HK-2 (cell line): ENCODE measurements at regions not wholly inside any gene's neighbourhood (a gene's known extent, or its start where the extent isn't known, plus 50 kb on each side); places are given as distances from the start of the nearest gene placed in this dataset.

Experiments used
- DNase-seq: peaks from one replicate; pipeline ENCODE4 v3.0.0-alpha.2; 2018; ENCODE audit not compliant: unreplicated experiment

GRCh38 chr15:77821188-77821958 is 188.7 kb upstream of the LINGO1 start:
- DNase-seq = peak; percentile 36

GRCh38 chr15:77819851-77820728 is 187.4 kb upstream of the LINGO1 start:
- peak; percentile 18 for DNase-seq

GRCh38 chr15:77819048-77819850 is 186.5 kb upstream of the LINGO1 start:
- DNase-seq = no peak

DNA sequence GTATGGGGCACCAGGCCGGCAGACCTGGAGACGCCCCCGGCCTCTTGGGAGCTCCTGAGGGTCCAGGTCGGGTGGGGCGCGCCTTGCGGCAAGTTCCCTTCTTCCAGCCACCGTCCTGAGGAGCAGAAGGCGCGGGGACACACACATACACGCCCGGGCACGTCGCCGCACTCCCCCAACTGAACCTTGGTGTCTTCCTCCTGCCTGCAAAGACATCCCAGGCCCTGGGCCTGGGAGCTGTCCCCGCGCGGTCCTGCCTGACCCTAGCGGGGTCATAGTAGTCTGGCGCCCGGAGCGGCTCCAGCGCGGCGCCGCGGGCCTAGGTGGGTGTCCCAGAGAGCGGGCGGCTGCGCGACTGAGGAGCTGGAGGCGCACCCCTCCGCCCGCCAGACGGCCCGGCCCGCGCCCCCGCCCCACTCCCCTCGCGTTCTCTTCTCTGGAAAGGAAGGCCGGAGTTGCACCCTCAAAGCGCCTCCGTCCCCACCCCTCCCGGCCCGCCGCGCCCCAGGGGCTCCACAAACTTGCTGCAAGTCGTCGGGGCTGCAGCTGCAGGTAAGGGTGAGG is 185.9 kb upstream of the LINGO1 start:
- no peak for DNase-seq

- no peak for DNase-seq
Observed at GRCh38 chr15:77817434-77817833, 184.7 kb upstream of the LINGO1 start.

- DNase-seq = no peak
Observed at GRCh38 chr15:77816983-77817382, 184.3 kb upstream of the LINGO1 start.

DNA sequence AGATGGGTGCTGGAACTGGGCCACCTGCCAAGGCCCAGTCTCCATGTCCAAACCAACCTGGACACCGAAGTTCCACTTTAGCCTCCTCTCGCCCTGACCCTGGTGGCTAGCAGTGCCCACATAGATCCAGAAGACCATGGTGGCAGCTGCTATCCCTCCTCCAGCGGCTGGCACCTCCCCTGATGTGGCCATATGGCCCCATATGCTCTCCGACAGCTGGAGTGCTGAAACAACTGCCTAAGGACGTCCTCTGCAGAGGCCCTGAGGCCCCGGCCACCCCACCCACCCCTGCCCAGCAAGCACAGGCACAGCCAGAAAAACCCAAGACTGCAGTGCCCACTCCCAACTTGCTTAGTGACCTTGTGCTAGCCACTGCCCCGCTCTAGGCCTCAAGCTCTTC is 182.3 kb upstream of the LINGO1 start:
- DNase-seq = no peak

GRCh38 chr15:77812664-77813063 is 180.0 kb upstream of the LINGO1 start:
- no peak for DNase-seq

- DNase-seq = no peak
Observed at GRCh38 chr15:77811270-77811669, 178.6 kb upstream of the LINGO1 start.

- DNase-seq = no peak
Observed at GRCh38 chr15:77810130-77810571, 177.4 kb upstream of the LINGO1 start.

- no peak for DNase-seq
Observed at GRCh38 chr15:77808581-77809177, 176.0 kb upstream of the LINGO1 start.

GRCh38 chr15:77808075-77808474 is 175.4 kb upstream of the LINGO1 start:
- DNase-seq = no peak

DNA sequence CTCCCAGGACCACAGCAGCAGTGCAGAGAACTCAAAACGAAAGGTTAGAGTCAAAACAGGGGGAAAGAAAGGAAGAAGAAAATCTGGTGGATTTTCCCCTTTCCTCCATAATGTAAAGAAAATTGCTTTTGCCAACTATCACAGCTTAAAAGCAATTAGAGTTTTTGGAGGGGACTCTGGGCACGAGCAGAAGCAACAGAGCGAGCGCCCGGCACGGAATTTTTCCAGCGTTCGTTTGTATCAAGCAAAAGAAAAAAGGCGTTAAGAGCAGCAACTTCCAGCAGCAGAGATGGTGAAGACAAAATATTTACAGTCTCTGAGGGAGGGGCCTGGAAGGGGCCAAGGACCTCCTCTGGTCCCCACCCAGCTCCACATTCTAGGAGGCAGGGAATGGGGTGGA is 174.9 kb upstream of the LINGO1 start:
- DNase-seq = no peak

DNA sequence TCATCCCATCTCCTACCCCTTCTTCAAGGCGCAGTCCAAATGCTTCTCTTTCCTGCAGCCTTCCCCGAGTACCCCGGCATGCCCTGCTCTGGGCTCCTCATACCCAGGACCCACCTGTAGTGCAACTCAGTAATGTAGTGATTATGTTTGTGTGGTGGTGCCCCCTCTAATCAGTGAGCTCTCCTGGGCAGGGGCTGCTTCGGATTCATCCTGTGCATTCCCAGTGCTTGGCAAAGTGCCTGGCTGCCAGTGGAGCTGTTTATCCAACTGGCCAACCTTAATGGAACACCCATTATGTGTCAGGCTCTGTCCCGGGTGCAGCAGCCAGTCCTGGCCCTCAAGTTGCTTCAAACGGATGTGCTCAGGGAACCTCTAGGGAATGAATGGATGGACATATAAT is 174.4 kb upstream of the LINGO1 start:
- no peak for DNase-seq

DNA sequence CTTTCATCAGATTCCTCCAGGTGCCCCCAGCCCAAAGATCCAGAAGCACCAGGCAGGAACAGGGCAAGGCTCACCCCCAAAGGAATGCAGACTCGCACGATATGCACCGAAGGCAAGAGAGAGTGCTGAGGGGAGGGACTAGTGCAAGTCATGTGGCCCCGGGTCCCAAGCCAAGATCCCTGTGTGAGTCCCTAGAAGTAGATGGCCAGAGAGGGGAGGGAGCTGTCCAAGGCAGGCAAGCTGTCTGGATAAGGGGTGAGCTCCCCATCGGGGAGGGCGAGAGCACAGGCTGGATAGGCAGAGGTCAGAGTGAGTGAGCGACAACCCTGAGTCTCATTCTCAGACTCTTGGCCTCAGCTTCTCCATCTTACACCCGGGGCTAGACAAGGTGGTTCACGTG is 171.5 kb upstream of the LINGO1 start:
- DNase-seq = no peak

GRCh38 chr15:77803487-77803886 is 170.8 kb upstream of the LINGO1 start:
- no peak for DNase-seq

- DNase-seq = no peak
Observed at GRCh38 chr15:77800305-77800704, 167.6 kb upstream of the LINGO1 start.

- no peak for DNase-seq
Observed at GRCh38 chr15:77798847-77799246, 166.1 kb upstream of the LINGO1 start.

DNA sequence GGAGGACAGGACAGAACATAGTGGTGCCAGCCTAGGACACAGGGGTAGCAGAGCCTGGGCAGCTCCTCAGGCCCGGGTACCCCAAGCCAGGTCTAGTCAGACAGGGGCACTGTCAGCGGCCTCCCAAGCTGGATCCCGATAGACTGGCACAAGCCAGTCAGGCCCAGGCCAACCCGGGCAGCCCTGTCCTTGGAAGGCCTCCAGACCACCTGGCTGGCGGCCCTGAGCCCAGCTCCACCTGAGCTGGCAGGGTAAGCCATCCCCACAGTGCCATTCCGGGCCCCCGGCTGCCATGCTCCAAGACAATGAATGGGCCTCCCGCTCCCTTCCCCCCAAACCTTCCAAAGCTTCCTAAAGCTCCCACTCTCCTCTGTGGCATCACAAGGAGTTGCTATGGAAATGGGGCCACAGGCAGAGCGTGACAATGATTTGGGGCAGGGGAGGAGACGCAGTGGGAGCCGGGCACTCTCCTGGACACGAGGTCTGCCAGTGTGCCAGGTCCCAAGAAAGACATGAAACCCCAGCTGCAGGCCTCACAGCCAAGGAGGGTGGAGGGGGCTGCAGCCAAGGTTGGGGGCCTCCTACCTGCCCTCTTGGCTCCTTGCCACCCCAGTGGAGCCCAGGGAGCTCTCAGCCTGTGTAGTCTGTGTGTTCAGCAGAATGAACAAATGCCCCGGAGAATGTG is 165.6 kb upstream of the LINGO1 start:
- DNase-seq = no peak

DNA sequence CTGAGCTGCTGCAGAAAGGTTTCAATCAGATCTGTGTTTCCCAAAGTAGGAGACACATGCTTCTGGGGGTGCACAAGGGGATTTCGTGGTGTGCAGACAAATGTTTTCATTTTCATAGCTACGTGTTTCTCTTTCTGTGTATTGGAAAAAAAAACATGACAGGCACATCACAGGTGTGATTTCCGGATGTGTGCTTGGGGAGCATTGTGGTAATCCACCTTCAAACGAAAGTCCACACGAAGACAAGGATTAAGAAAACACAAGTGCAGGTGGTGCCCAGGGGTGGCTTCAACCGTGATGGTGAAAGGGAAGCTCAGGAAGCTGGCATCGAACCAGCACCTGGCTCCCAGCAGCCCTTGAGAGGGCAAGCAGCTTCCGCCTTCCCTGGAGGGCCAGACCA is 164.6 kb upstream of the LINGO1 start:
- no peak for DNase-seq
